DOHH2 (cell line): ENCODE measurements at regions not wholly inside any gene's neighbourhood (a gene's known extent, or its start where the extent isn't known, plus 50 kb on each side); places are given as distances from the start of the nearest gene placed in this dataset.

Source experiments
- H3F3A ChIP-seq: fragments of 200-600 bp; sonication (generic), shearing (Covaris generic); 2 replicates; pipeline ENCODE4 v1.6.0; 2016; ENCODE audit warnings: antibody characterized with exemption, mild to moderate bottlenecking; ENCODE audit not compliant: control insufficient read depth, insufficient read depth
- H3K27ac ChIP-seq: fragments of 200-600 bp; sonication (generic); 2 replicates; pipeline ENCODE4 v1.5.1; 2014; ENCODE audit warnings: low read depth, mild to moderate bottlenecking, low read length, moderate library complexity
- H3K27me3 ChIP-seq: fragments of 200-600 bp; sonication (generic); 2 replicates; pipeline ENCODE4 v1.6.1; 2014; ENCODE audit warnings: mild to moderate bottlenecking, low read length, mixed read lengths; ENCODE audit not compliant: control insufficient read depth
- H3K36me3 ChIP-seq: fragments of 200-600 bp; sonication (generic); 2 replicates; pipeline ENCODE4 v1.6.1; 2014; ENCODE audit warnings: mild to moderate bottlenecking, low read length, moderate library complexity, mixed read lengths; ENCODE audit not compliant: control insufficient read depth
- H3K4me1 ChIP-seq: fragments of 200-600 bp; sonication (generic); 2 replicates; pipeline ENCODE4 v1.6.1; 2014; ENCODE audit warnings: mild to moderate bottlenecking, low read length, mixed read lengths; ENCODE audit not compliant: control insufficient read depth
- H3K4me2 ChIP-seq: fragments of 200-600 bp; sonication (generic); 2 replicates; pipeline ENCODE4 v1.6.0; 2014; ENCODE audit warnings: mild to moderate bottlenecking, low read length, moderate library complexity
- H3K4me3 ChIP-seq: fragments of 200-600 bp; sonication (generic); 2 replicates; pipeline ENCODE4 v1.5.1; 2014; ENCODE audit warnings: mild to moderate bottlenecking, low read length, mixed read lengths
- H3K79me2 ChIP-seq: fragments of 200-600 bp; sonication (generic); 2 replicates; pipeline ENCODE4 v1.6.1; 2014; ENCODE audit warnings: mild to moderate bottlenecking, low read length, mixed read lengths; ENCODE audit not compliant: control insufficient read depth
- H3K9me2 ChIP-seq: fragments of 200-600 bp; sonication (generic); replicated peaks from 2 replicates; pipeline ENCODE4 v1.6.1; 2014; ENCODE audit warnings: mild to moderate bottlenecking, low read length, mixed read lengths; ENCODE audit not compliant: control insufficient read depth
- H3K9me3 ChIP-seq: fragments of 200-600 bp; sonication (generic); 2 replicates; pipeline ENCODE4 v1.6.1; 2014; ENCODE audit warnings: antibody characterized with exemption, low read length, mixed read lengths; ENCODE audit not compliant: control insufficient read depth, insufficient read depth
- H4K20me1 ChIP-seq: fragments of 200-600 bp; sonication (generic); 2 replicates; pipeline ENCODE4 v1.6.0; 2014; ENCODE audit warnings: low read depth, mild to moderate bottlenecking, antibody characterized with exemption, low read length, moderate library complexity; ENCODE audit not compliant: control insufficient read depth, insufficient read depth
- CTCF ChIP-seq: fragments of 200-600 bp; sonication (generic); IDR thresholded peaks from one replicate; pipeline ENCODE4 v1.5.1; 2014; ENCODE audit warnings: antibody characterized with exemption, mild to moderate bottlenecking, low read depth, low read length; ENCODE audit not compliant: poor library complexity, severe bottlenecking
- EZH2phosphoT487 ChIP-seq: fragments of 200-600 bp; sonication (generic); IDR thresholded peaks from 2 replicates; pipeline ENCODE4 v1.6.1; 2017; ENCODE audit warnings: borderline replicate concordance, mild to moderate bottlenecking, antibody characterized with exemption, low read length, moderate library complexity, mixed read lengths

- no peaks in the 10 kb centered on the region for H3K79me2 ChIP-seq
- H3K27me3 ChIP-seq: no peaks in the 10 kb centered on the region
- no peaks in the 10 kb centered on the region for H4K20me1 ChIP-seq
- no peak overlapping the region for H3K4me2 ChIP-seq
- no peaks in the 10 kb centered on the region for H3K9me3 ChIP-seq
- no peaks in the 10 kb centered on the region for H3K9me2 ChIP-seq
- H3K4me3 ChIP-seq: no peak overlapping the region
- no peak overlapping the region for H3K27ac ChIP-seq
- H3K36me3 ChIP-seq: no peaks in the 10 kb centered on the region
- TF ChIP-seq CTCF (no peak), EZH2phosphoT487 (no peak)
- H3F3A ChIP-seq: no peaks in the 10 kb centered on the region
- no peaks in the 10 kb centered on the region for H3K4me1 ChIP-seq
Observed at GRCh38 chr3:139263798-139264197, 80.0 kb upstream of the MRPS22 start.

- H4K20me1 ChIP-seq: no peaks in the 10 kb centered on the region
- no peaks in the 10 kb centered on the region for H3K27me3 ChIP-seq
- no peak for TF ChIP-seq CTCF
- TF ChIP-seq EZH2phosphoT487: no peak
- H3K4me3 ChIP-seq: no peak overlapping the region
- no peak overlapping the region for H3K4me2 ChIP-seq
- H3K9me3 ChIP-seq: no peaks in the 10 kb centered on the region
- no peaks in the 10 kb centered on the region for H3K36me3 ChIP-seq
- no peaks in the 10 kb centered on the region for H3K9me2 ChIP-seq
- H3K27ac ChIP-seq: no peak overlapping the region
- no peaks in the 10 kb centered on the region for H3F3A ChIP-seq
- H3K79me2 ChIP-seq: no peaks in the 10 kb centered on the region
- no peaks in the 10 kb centered on the region for H3K4me1 ChIP-seq
Observed at GRCh38 chr3:139264375-139264774, 79.4 kb upstream of the MRPS22 start.

GRCh38 chr3:139265131-139266016 lies 78.4 kb upstream of the MRPS22 start:
- no peaks in the 10 kb centered on the region for H3K27me3 ChIP-seq
- no peaks in the 10 kb centered on the region for H3K36me3 ChIP-seq
- H3K9me3 ChIP-seq: no peaks in the 10 kb centered on the region
- H3K27ac ChIP-seq: no peak overlapping the region
- no peaks in the 10 kb centered on the region for H4K20me1 ChIP-seq
- no peaks in the 10 kb centered on the region for H3F3A ChIP-seq
- TF ChIP-seq CTCF (no peak), EZH2phosphoT487 (no peak)
- no peaks in the 10 kb centered on the region for H3K79me2 ChIP-seq
- no peak overlapping the region for H3K4me3 ChIP-seq
- H3K9me2 ChIP-seq: no peaks in the 10 kb centered on the region
- no peaks in the 10 kb centered on the region for H3K4me1 ChIP-seq
- no peak overlapping the region for H3K4me2 ChIP-seq
